ENCODE measurements at regions not wholly inside any gene's neighbourhood (a gene's known extent, or its start where the extent isn't known, plus 50 kb on each side); places are given as distances from the start of the nearest gene placed in this dataset.
A peak's percentile ranks its signal among the peaks of the same experiment; 100 is the strongest.
"Not testable (repeated sequence)": the region's sequence is repeated elsewhere in the genome, so short reads cannot be mapped to it uniquely, and the experiment has no call there.

- no peak for ATAC-seq
- DNase-seq = no peak
- intact Hi-C loops (cut with DNase I) = no loop called here
These were observed 263.1 kb upstream of the TMPRSS15 start for GRCh38 chr21:18666725-18667124.

- DNase-seq (no peak), ATAC-seq (no peak)
- intact Hi-C loops (cut with DNase I) = no loop called here
These were observed 270.2 kb upstream of the TMPRSS15 start for GRCh38 chr21:18673789-18674188.

- no peak for DNase-seq
- intact Hi-C loops (cut with DNase I) = no loop called here
- ATAC-seq = no peak
These were observed 274.0 kb upstream of the TMPRSS15 start for GRCh38 chr21:18677632-18678031.

GRCh38 chr21:18705971-18706370 lies 302.4 kb upstream of the TMPRSS15 start:
- no peak for DNase-seq
- ATAC-seq = no peak
- intact Hi-C loops (cut with DNase I) = no loop called here

- DNase-seq (no peak), ATAC-seq (no peak)
- intact Hi-C loops (cut with DNase I) = no loop called here
These were observed 308.1 kb upstream of the TMPRSS15 start for GRCh38 chr21:18711662-18712061.

GRCh38 chr21:18715606-18716005 lies 312.0 kb upstream of the TMPRSS15 start:
- no peak for ATAC-seq
- DNase-seq = no peak
- intact Hi-C loops (cut with DNase I) = no loop called here

GRCh38 chr21:18716578-18717138 lies 313.1 kb upstream of the TMPRSS15 start:
- no peak for ATAC-seq
- intact Hi-C loops (cut with DNase I) = no loop called here
- no peak for DNase-seq

GRCh38 chr21:18722193-18722592 lies 318.6 kb upstream of the TMPRSS15 start:
- intact Hi-C loops (cut with DNase I) = no loop called here
- DNase-seq (no peak), ATAC-seq (no peak)

GRCh38 chr21:18723171-18723570 lies 319.6 kb upstream of the TMPRSS15 start:
- ATAC-seq (no peak), DNase-seq (no peak)
- intact Hi-C loops (cut with DNase I) = no loop called here

- DNase-seq (no peak), ATAC-seq (no peak)
- intact Hi-C loops (cut with DNase I) = no loop called here
These were observed 322.1 kb upstream of the TMPRSS15 start for GRCh38 chr21:18725653-18726052.

GRCh38 chr21:18741954-18742353 lies 338.4 kb upstream of the TMPRSS15 start:
- no peak for ATAC-seq
- DNase-seq = no peak
- intact Hi-C loops (cut with DNase I) = no loop called here

GRCh38 chr21:18743531-18743930 lies 339.9 kb upstream of the TMPRSS15 start:
- ATAC-seq = no peak
- DNase-seq = no peak
- intact Hi-C loops (cut with DNase I) = no loop called here

- ATAC-seq (no peak), DNase-seq (no peak)
- intact Hi-C loops (cut with DNase I) = no loop called here
These were observed 341.3 kb upstream of the TMPRSS15 start for GRCh38 chr21:18744840-18745239.

GRCh38 chr21:18752894-18753293 lies 349.3 kb upstream of the TMPRSS15 start:
- DNase-seq; intact Hi-C loops (cut with DNase I); ATAC-seq: not testable (repeated sequence)

- DNase-seq; intact Hi-C loops (cut with DNase I); ATAC-seq: not testable (repeated sequence)
These were observed 352.7 kb upstream of the TMPRSS15 start for GRCh38 chr21:18756272-18756671.

- DNase-seq = no peak
- no peak for ATAC-seq
- intact Hi-C loops (cut with DNase I) = no loop called here
These were observed 355.7 kb upstream of the TMPRSS15 start for GRCh38 chr21:18759267-18759666.

- DNase-seq (no peak), ATAC-seq (no peak)
- intact Hi-C loops (cut with DNase I) = no loop called here
These were observed 356.2 kb upstream of the TMPRSS15 start for GRCh38 chr21:18759751-18760161.

- intact Hi-C loops (cut with DNase I) = no loop called here
- no peak for DNase-seq
- ATAC-seq = no peak
These were observed 356.7 kb upstream of the TMPRSS15 start for GRCh38 chr21:18760247-18760646.

GRCh38 chr21:18764720-18765119 lies 361.1 kb upstream of the TMPRSS15 start:
- DNase-seq (no peak), ATAC-seq (no peak)
- intact Hi-C loops (cut with DNase I) = no loop called here

GRCh38 chr21:18769599-18769998 lies 366.0 kb upstream of the TMPRSS15 start:
- intact Hi-C loops (cut with DNase I) = no loop called here
- ATAC-seq (no peak), DNase-seq (no peak)

- intact Hi-C loops (cut with DNase I) = no loop called here
- ATAC-seq (no peak), DNase-seq (no peak)
These were observed 368.3 kb upstream of the TMPRSS15 start for GRCh38 chr21:18771845-18772380.

- intact Hi-C loops (cut with DNase I) = no loop called here
- peak in 1 of 2 donors; percentile 48 for ATAC-seq
These were observed 368.8 kb upstream of the TMPRSS15 start for GRCh38 chr21:18772404-18772803.

More at GRCh38 chr21:18772404-18772803, 368.8 kb upstream of the TMPRSS15 start:
- no peak for DNase-seq
